DMS 273 (cell line): ENCODE measurements at regions not wholly inside any gene's neighbourhood (a gene's known extent, or its start where the extent isn't known, plus 50 kb on each side); places are given as distances from the start of the nearest gene placed in this dataset.
"Not testable (repeated sequence)": the region's sequence is repeated elsewhere in the genome, so short reads cannot be mapped to it uniquely, and the experiment has no call there.

Experiments used
- DNase-seq: peaks from one replicate; lab custom pipeline; 2025; ENCODE audit not compliant: unreplicated experiment; lab: John Stamatoyannopoulos, UW

DNA sequence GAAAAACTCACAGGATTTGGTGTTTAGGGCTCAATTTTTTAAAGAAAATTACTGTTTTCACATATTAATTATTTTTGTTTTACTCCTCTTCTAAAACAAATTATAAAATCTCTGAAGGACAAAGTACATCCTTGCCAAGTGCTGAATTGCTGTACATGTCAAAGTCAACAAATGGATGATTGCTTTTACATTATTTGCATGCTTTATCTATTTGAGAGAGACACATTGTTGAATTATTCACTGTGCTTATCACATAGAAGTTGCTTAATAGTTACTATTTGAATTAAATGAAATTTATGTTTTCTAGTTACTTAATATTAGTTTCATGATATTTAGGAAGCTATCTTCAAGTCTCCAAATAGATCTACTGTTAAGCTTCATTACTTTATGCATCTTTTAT lies 318.6 kb upstream of the PTCHD4 start:
- no peak for DNase-seq

- no peak for DNase-seq
Measured at GRCh38 chr6:48429021-48429420, 318.0 kb upstream of the PTCHD4 start.

DNA sequence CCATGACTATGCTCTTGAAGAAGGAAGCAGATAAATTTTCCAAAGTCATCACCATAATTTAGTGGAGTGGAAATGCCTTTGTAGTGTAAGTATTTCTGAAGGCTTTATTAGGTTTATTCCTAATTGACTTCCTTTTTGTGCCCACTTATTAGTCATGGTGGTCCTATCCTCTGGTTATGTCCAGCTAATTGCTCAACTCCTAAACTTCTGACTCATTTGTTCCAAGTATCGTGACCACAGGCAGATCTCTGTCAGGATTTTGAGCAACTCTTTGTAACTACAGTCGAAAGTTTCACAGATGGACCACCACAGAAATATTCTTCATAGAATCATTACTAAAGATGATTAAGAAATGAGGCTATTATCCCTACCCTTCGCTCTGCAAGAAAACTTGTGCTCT lies 315.6 kb upstream of the PTCHD4 start:
- DNase-seq: no peak

DNA sequence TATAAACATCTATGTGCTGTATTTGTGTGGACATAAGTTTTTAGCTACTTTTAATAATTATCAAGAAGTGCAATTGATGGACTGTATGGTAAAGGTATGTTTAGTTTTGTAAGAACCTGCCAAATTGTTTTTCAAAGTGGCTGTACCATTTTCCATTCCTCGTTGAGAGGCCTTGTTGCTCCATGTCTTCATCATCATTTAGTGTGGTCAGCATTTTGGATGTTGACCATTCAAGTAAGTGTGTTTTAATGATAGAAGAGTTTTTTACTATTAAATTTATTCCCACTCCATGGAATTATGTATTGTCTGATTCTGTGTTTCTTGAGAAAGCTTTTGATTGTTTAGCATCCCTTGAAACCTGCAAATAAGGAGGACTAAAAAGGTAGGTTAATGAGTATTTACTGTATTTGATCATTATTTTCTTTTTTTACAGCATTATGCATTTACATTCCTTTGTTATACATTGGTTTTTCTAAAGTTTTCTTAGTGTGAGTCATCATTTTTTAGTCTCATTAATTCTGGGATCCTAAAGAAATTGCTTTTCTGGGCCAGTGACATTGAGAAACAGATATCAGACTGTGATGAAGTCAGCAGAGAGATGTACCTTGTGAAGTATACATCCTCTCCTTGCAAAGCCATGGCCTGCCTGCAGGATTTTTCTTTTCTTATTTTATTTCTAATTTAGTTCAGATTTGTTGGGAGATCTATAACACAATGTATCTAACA lies 312.8 kb upstream of the PTCHD4 start:
- DNase-seq: no peak

DNA sequence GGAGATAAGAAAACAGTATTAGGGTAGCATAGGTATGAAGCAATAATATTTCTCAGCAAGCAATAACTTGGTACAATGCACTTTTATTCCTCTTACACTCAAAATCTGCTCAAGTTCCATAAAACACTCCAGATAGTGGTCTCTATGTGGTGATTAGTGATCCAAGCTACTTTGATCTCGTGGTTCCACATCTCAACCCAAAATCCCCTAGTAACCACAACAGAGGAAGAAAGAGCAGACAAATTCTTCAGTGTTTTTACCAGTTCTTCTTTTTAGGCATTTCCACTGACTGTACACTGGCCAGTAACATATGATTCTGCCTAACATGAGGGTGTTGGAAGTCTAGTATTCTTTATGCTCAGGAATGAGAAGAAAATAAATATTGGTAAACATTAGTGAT lies 309.0 kb upstream of the PTCHD4 start:
- no peak for DNase-seq

DNA sequence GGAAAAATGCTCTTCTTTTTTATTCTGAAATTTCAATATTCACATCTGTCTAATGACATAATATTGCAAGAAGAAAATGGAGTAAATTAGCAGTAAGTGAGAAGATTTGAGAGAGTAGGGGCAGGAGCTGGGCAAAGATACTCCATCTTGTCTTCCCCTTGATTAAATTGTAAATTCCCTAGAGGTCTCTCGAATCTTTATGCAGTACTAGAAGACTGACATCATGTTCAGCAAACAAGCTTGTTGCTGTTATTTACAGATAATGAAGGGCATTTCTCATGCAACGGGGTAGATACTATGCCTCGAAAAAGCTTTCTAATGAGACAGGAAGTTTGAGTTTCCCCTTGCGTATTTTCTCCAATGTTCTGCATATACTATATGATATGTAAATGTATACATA lies 306.9 kb upstream of the PTCHD4 start:
- DNase-seq: no peak

DNA sequence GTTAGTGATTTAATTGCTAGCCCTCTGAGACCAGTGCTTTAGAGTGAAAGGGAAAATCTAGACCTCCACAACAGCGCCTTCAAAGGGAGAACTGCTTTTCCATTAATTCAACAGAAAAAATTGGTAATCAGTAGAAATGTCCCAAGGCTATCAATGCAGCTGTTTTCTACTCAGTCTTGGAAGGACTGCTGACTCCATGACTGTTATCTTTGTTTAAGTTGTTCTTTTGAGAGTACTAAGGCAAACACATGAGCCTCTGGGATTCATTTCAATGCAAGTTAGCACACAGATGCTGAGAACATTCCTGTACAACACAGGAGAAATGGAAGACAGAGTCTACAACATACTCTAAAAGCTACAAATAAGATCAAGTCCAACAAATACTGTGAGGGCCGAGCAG lies 301.7 kb upstream of the PTCHD4 start:
- DNase-seq: no peak

- no peak for DNase-seq
Measured at GRCh38 chr6:48404927-48405326, 293.9 kb upstream of the PTCHD4 start.

DNA sequence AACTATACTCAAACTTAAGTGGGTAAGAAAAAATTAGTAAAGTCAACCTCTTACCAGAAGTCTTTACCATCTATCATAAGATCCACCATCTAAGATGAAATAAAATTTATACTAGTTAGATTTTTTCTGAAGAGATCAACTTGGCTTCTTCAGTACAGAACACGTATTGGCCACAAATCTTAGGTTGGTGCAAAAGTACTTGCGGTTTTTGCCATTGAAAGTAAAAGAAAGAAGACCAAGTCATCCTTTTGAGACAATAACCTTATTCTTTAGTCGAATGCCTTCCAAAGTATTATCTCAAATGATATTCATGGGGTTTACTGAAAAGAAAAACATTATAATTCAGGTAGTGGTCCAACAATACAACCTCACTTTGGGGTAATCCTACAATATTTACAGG lies 292.6 kb upstream of the PTCHD4 start:
- DNase-seq: no peak

DNA sequence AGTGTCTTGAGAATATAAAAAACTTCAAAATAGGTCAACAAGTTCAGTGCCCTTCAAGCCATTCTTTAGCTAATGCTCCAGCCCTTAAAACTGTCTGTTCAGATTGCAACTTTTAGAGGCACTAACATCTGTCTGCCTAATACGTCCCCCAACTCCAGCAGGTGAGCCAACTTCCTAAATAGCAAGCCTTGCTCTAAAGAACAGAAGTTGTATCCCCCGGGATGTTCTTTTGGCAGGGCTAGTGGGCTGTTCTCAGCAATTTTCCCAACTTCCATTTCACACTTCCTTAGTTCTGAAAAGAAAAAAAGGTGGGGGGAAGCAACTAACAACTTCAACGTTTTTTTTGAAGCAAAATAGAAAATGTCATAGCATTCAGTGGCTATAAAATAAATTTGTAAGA lies 290.0 kb upstream of the PTCHD4 start:
- no peak for DNase-seq

- DNase-seq: no peak
Measured at GRCh38 chr6:48397887-48398286, 286.9 kb upstream of the PTCHD4 start.

DNA sequence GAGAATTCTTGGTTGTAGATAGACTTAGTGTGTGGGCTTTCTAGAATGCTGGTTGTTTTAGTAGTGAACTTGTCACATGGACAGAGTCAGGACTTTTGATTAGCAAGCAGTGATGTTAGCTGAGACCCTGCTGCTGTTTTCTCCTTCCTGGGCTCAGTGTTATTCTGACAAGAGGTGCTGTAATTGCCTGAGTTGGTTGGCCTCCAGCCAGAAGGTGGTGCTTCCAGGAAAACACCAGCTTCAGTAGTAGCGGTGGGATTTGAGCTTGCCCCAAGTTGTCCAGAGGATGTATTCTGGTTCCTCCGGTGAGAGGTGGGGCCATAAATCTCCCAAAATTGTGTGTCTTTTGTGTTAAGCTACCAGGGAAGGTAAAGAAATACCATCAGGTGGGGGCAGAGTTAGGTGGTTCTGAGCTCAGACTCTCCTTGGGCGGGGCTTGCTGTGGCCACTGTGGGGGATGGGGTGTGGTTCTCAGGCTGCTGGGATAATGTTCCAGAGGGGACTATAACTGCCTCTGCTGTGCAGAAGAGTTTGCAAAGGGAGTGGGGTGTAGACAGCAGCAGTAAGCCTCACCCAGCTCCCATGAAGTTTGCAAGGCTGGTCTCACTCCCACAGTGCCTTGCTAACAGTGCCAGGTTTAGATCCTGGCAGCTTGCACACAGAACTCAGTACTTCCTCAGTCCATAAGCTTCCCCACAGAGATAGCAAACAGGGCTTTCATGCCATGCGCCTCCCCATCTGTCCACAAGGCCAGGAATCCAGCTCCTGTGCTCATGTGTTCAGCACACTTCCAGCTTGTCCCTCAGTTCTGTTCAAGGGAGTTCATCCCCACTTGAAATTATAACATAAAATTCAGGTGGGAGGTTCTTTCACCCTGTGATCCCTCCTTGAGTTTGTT lies 278.4 kb upstream of the PTCHD4 start:
- DNase-seq: no peak

GRCh38 chr6:48388044-48388443 lies 277.0 kb upstream of the PTCHD4 start:
- DNase-seq: no peak

GRCh38 chr6:48378884-48379407 lies 267.9 kb upstream of the PTCHD4 start:
- no peak for DNase-seq

- no peak for DNase-seq
Measured at GRCh38 chr6:48377115-48377514, 266.1 kb upstream of the PTCHD4 start.

GRCh38 chr6:48371226-48371625 lies 260.2 kb upstream of the PTCHD4 start:
- DNase-seq: not testable (repeated sequence)

DNA sequence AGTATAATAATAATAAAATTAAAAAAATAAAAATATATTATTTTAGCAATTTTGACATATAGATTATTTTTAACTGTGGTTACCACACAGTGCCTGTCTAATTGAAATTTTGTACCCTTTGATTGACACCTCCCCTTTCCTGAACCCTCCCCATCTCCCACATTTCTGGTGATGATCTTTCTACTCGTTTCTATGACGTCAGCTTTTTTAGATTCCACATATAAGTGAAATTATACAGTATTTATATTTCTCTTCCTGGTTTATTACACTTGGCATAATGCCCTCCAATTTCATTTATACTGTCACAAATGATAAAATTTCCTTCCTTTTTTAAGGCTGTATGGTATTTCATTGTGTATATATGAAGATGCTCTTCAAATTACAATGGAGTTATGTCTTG lies 258.1 kb upstream of the PTCHD4 start:
- no peak for DNase-seq

DNA sequence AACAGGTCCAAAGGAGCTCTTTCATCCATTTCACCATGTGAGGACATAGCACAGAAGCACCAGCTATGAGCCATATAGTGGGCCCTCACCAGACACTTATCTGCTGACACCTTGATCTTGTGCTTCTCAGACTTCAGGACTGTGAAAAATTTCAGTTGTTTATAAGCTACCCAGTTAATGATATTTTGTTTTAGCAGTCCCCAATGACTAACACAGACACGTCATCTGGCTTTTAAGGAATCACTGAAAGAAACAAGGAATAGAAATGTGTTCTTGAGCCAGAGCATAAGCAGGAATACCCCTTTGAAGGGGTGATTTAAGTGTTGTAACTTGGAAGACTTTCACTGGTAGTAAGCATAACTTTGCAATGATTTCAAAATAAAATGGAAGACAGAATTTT lies 214.7 kb upstream of the PTCHD4 start:
- no peak for DNase-seq

- DNase-seq: no peak
Measured at GRCh38 chr6:48318670-48319069, 207.7 kb upstream of the PTCHD4 start.

DNA sequence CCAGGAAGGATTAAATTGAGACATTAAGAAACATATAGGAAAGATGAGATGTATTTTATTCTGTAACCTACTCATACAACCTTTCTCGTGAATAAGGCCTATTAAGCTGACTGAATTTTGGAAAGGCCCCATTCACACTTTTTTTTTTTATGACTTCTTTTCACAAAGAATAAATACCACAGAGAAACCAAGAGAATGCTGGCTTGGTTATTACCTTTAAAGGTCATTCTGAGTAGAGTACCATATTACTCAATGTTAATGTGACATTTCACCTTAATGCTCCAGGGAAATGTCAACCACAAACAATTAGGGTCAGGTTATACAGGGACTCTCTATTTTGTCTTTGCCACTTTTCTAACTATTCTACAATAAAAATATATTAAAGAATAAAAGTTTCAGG lies 204.9 kb upstream of the PTCHD4 start:
- DNase-seq: no peak

DNA sequence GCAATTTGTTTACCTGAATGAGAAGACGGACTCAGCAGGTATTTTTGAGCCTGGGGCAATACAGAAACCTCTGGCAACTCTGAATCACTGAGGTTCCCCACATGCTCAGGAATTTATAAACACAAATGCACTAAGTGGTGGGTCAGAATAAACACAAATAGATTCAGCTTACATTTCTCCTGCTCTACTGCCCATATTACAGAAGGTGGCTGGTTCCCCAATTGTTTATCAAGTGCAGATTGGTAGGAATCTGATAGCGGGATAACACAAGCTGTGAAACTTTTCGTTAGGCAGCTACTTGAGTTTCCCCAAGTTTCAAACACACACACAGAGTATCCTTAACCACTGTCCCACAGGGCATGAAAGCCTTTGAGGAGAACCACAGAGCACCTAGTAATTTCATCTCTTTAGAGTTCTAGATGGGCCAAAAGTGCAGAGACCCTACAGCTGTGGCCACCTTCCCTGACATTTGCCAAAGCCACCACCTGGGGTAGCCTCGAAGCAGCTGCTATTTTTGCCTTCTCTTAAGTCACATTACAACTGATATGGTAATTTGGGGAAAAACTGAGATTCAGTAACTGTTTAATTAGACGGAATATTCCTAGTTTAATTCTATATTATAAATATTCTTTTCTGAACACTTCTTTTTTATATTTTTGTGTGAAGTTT lies 204.2 kb upstream of the PTCHD4 start:
- DNase-seq: no peak

- DNase-seq: no peak
Measured at GRCh38 chr6:48311301-48311700, 200.3 kb upstream of the PTCHD4 start.
